GM21423 (cell line): ENCODE measurements at regions not wholly inside any gene's neighbourhood (a gene's known extent, or its start where the extent isn't known, plus 50 kb on each side); places are given as distances from the start of the nearest gene placed in this dataset.

Source experiments
- ATAC-seq: cut with Tn5 transposase; IDR thresholded peaks from one replicate; pipeline ENCODE4 v1.9.1; 2021; ENCODE audit warnings: mild to moderate bottlenecking, moderate library complexity; ENCODE audit not compliant: unreplicated experiment

DNA sequence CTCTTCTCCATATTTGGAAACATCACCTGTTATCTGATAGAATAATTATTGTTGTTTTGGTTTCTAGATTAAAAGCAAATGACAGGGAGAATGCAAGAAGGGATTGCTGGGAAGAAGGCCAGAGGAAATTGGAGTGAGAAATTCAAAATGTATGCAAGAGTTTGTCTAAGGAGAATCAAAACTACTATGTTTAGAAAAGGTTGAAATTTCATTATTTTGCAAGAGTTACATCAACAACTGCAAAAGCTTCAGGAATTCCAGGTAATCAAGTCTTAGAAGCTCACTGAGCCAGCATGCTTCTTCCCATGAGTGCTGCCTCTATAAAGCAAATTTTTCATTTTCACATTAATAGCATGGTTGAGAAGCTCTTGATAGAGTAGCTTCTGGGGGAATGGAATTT, 177.2 kb upstream of the GBE1 start:
- ATAC-seq: no peak

DNA sequence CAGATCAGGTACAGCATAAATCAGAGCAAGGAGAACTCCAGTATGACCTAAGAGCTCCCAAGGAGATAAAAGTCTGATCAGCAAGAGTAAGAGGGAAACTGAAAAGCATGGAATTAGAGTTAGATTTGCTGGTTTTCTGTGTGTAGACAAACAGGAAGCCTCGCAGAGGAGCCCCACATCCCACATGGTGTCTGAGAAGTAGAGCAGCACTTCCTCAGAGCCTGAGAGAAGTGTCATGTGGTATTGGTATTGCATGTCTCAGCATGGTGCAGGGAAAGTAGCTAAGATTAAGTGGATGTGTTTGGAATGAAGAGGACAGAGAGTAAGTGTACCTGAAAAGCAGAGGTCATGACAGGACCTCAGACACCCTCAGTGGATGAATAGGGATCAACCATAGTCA, 175.4 kb upstream of the GBE1 start:
- no peak for ATAC-seq

DNA sequence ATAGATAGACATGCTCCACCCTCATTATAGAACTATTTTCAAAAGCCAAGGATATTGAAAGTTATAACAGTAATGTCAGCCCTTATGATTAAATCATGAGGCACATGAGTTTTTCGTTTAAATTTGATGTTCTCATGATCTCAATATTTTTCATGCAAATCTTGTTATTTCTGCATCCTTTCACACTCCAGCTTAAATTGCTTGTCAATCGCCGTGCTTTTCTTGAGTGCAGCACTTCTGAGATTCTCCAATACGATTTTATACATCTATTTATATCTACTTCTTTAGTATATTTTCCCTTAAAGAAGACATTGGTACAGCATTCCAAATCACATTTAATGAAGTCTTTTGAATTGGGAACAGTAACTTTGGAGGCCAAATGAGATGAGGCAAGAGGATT, 171.2 kb upstream of the GBE1 start:
- ATAC-seq: no peak

DNA sequence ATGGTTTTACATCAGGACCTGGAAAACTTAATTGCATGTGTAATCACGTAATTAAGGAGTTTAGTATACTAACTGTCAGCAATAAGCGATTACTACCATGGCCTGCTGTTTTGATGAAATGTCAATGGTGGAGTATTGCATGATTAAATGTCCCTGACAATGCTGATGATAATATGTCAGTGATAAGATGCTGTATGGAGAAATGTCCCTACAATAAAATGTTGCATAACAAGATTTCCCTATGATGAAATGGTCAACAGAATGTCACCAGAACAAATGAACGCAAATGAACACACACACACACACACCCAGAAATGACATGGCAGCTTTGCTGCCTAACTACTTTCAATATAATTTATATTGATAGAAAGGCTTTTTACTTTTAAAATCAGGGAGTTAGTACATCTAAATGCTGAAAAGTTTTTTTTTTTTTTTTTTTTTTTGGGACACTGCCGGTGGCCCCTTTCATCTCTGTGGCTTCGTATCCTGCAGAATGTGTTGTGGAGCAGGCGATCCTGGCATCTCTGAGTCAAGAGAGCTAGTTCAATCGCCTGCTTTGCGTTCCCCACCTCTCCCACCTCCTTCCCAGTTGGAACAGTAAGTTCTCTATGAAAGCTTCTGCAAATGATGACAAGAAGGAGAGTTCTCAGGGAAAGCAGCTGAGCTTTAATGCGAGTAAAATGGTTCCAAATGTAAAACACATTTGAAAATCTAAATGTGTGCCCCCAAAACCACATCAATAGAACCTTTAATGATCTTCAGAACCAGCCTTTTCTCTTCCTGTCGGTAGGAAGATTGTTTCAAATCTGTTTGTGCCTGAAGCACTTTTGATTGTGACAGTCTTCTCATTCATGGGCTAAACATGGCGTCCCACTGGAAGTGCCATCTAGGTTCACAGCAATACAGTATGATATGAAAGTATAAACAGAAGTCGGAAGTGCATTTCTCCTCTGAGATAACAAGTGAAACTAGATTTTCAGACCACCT, 170.1 kb upstream of the GBE1 start:
- ATAC-seq: no peak

DNA sequence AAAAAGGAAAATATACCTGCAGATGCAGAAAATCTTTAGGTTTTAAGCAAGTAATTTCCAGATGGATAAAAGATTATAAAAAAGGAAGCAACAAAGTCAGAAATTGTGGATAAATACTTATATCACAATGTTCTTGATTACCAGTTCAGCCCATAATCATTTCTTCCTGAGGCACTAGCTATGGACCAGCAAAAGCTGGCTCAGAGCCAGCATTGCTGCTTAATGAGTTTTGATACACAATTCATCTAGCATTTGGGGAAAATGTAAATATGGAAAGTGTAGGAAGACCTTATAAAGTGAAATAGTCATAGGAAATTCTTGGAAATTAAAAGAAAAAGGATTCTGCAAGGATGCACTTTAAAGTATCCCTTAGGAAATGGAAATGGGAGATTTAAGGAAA, 168.3 kb upstream of the GBE1 start:
- no peak for ATAC-seq

DNA sequence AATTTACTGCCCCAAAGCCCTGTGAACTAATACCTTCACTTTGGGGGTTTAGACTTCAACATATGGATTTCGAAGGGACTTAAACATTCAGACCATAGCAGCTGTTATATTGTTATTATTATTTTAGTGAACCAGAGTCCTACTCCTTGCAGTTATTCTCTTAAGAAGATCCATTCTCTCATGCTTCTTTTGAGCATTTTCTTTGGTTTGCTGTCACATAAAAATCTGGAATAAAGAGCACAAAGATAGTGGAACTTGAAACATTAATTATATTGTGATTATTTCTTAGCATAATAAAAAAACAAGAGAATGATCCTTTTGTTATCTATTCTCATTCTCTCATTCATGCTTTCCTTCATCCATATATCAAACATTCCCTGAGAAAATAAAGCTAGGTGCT, 166.4 kb upstream of the GBE1 start:
- no peak for ATAC-seq

DNA sequence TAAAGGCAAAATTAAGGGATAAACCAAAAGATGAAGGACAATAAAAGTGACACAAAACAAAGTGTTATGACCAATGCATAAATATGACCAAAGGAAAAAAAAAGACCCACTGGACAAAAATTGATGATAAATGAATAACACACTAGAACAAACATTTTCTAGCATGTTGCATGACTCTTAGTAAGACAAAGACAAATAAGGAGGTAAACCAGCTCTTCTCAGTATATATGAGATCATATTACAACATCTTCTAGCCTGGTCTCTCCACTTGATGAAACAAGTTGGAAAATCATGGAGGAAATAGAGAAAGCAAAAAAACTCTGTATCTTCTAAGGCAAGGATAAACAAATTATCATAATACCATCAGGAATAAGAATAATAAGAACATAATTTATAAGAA, 163.9 kb upstream of the GBE1 start:
- no peak for ATAC-seq

DNA sequence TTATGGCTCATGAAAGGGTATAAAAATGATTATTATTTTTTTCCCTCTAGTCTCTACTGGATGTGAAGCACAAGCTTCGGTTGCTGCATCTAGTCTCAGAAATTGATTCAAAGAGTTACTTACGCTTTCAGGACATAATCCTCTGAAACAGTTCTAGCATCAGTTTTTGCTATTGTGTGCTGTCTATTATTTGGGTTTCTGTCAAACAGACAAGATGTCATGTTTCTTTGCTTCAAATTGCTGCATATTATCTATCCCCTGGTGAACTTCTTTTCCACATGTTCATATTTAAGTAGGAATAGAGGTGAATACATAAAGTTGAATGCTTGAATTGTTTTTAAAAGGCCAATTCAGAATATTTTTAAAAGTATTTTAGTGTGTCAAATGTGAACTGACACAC, 161.6 kb upstream of the GBE1 start:
- ATAC-seq: no peak

DNA sequence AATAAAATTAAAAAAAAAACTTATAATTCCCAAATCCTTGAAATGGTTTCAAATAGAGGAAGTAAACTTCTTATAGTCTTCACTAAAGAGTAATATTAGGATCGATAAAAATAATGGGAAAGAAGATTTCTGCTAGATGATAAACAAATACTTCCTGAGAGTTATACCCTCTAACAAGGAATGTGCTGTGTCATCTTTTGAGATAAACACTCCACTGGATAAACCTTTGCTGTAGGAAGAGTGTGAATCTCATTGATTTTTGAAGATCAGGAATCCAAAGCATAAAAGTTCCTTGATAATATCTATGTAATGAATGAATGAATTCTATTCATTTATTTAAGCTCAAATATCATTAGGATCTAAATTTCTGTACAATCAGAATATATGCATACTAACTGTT, 161.0 kb upstream of the GBE1 start:
- ATAC-seq: no peak

DNA sequence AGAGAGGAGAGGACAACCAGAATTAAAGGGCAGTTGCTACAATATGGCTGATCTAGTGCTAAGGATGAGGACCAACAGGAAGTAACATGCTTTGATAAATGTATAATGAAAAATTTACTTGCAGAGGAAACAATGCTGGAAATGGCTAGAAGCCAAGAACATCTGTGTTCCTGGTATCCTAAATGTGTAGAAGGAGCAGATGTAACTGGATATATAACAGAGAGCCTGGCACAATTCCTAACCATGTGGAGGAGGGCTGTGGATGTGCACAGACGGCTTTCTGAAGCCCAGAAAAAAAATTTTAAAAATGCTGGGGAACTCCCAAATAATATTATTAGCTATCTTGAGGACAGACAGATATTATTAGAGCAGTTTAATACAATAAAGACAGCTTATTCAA, 159.4 kb upstream of the GBE1 start:
- no peak for ATAC-seq

DNA sequence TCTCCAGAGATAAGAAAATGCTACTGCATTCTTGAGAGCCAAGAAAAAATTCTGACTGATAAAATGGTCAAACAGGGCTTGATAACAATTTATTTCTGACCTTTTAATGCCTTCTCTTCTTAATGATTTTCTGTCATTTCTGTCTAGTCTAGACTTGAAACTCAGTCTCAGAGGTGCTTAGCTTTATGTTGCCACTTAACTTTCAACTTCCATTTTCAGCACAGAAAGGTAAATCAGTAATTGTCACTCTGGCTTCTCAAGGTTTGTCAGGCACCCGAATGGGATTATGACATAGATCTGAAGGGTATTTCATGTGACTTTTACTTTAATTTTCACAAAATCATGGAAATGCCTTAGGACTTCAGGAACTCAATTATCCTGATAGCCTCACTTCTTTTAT, 155.4 kb upstream of the GBE1 start:
- no peak for ATAC-seq

DNA sequence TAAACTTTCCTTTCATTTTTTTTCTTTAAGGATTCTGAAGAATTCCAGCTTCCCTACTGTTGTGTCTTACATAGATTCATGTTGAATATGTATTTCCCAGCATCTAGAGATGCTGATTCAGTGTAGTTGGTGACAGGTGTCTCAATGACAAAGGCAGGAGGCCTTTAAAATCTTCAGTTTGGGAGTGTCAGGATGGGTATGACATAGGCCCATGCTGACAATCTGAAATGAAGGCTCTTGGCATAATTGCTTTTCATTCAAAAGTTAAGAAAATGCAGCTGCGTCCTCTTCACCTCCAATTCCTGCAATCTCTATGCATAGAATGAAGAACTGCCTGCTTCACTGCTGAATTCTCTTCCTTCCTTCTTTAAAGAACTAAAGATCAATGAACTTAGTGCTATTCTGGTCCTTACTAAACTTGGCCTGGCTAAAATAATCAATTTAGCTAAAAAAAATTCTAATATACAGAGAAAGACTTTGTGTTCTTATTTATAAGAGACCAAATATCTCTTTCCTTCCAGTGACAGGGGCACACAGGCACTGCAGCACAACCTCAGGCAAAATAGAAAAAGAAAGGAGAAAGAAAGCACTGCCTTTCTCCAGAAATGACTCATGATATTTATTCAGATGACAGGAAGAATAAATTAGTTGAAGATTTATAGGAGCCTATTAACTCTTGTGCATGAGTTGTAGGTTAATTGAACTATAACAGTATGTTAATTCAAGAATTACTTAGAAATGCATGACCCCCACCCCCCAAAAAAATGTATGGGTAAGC, 152.6 kb upstream of the GBE1 start:
- ATAC-seq: no peak

DNA sequence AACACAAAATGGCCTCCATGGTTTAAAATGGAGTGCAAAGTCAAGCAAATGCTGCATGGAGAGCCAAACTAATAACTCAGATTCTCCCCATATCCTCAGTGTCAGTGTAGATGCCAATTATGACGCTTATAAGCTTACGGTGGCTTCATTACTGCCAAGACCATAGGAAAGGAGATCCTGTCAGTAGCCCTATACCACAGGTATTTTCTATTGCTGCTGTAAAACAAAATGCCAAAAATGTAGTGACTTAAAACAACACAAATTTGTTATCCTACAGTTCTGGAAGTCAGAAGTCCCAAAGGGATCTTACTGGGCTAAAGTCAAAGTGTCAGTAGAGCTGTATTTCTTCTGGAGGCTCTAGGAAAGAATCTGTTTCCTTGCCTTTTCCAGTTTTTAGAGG, 149.8 kb upstream of the GBE1 start:
- ATAC-seq: no peak

DNA sequence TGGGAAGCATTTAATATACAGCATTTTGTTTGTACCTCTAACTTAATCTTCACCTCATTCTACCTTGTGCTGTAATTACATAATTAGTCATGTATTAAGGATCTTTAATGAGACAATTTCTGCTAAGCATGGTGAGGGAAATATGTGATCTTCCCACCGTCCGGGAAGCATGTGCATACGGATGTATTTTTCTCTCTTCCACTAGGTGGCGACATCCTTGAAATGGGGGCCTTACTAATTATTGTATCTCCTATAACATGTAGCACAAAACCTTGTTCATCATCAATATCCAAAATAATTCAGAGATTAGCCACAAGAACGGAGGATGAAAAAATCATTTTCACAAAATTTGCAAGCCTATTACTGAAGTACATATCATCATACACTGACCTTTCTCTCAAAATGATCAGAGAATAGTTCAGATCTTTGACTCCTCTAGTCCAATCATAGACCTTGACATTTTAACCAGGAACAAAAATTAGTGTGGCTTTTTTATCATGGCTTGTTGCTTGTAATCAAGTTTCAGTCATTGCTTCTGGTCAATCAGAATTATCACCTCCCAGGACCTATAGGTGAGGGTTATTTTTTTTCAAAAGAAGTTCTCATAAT, 148.9 kb upstream of the GBE1 start:
- peak; percentile 74 for ATAC-seq

DNA sequence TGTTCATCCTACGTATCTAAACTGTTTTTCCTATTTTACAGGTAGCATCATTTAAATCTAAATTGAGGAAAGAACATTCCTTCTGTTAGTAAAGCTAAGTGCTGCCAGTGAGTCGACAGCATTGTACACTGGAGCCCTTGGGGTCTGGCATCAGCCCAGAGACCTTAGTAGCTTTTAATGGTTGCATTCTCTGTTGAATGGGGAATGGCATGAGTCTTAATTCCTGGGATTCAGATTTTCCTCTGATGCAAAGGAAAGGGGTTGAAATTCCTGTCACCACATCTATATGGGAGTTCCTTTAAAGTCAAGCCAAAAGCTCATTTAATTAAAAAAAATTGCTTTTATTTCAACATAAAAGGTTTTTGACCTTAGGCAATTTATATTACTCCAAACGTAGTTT, 148.4 kb upstream of the GBE1 start:
- no peak for ATAC-seq

DNA sequence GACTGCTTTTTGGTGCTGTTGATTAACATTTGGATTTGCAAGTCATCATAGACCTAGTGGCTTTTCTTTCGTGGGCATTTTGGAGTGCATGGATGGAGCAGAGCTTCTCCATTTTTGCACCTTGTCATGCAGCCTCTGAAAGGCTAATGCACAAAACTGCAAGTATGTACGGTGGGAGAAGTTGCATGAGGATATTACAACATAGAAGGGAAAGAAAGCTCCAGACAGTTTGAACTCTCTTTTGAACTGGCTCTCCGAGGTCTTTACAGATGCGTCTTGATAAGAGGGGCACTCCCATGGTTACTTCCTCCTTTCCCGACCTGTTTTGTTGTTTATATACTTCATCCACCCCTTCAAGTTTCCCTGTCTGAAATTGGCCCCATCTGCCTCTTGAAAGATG, 147.1 kb upstream of the GBE1 start:
- ATAC-seq: no peak

DNA sequence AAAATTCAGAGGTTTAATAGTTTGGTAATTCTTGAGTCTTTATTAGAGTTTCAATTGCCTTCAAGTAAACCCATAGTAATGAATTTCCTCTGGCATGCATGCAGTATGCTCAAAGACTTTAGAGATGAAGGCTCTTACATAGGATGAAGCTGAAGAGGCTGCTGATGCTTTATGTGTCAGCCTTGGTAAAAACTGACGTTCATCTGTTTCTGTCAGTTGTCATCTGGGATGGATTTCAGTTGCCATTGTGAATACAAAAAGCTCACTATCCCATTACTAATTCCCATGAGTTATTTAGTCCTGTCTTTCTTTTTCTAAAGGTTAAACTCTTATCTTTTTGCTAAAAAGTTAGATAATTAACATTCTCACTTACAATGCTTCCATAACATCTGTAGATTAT, 136.9 kb upstream of the GBE1 start:
- ATAC-seq: no peak

DNA sequence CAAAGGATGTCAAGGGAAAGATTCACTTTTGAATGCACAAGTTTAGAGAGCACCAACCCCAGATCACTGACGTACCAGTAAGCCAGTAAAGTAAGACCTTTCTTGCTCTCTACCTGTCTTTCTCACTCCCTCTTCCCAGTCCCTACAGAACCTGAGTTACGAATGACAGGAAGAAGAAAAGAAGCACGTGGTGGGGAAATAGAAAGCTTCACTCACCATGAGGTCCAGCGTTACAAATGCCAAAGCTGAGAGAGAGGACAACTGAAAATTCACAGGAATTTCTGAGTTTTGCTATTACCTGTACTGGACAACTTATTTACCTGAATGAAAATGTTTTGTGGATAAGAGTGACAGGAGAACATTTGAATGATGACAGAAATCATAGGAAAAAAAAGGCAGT, 133.2 kb upstream of the GBE1 start:
- no peak for ATAC-seq

DNA sequence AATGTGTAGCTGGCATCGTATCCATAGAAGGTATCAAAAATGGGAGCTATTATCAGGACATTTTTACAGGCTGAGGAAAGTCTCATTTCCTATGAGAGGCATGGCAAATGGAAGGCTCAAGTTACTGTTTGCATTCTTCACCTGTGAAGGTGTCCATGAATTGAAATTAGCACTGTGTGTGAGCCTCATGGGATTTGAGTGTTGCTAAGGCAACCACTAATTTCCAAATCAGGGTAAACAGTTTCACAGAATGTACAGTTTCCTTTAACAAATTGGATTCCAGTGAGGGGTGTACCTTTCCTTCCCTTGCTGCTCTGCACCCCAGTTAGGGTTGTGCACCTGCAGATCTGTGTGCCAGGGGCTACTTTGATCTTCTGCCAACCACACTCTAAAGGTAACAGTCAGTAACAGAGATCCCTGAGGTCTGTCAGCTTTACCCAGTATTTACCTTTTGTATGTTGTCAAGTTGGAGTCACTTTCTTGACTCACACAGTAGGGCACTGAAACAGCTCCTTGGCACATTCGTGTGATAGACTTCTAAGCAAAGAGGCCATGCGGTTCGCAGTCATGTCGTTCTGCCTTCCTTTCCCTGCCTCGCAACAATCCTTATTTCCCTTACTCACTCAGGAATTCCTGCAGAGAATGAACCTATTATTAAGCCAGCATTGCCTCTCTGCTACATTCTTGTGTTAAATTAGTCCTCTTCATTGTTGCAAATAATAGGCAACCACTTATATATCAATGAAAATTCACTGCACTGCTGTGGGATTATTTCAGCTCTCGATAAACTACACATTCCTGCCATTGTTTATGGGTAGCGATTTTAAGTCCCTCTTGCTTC, 129.8 kb upstream of the GBE1 start:
- ATAC-seq: no peak

DNA sequence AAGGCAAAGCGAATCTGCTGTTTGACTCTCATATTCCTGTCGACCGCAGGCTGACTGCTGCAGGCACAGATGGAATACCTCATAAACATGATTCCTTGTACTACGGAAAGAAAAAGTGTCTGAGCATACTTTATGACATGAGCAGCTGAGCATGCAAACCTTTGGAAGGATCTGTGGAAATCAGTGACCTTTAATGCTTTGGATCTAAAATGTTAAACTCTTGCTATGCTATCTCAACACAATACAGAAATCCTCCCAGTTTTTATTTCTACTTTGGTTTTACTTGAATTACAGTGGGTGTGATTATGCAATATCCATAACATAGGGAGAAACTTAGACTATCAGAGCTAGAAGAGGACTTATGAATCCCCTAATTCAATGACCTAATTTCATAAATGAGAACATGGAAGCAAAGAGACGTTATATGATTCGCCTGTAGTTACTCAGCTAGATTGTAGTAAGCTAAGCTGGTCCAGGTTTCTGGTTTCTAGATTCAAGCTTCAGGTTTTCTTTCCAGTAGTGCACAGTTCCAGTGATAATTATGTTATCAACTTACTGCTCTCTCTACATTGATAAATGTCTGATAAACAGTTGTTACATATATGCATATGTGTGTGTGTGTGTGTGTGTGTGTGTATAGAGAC, 127.6 kb upstream of the GBE1 start:
- ATAC-seq: no peak
